ENCODE measurements at regions not wholly inside any gene's neighbourhood (a gene's known extent, or its start where the extent isn't known, plus 50 kb on each side); places are given as distances from the start of the nearest gene placed in this dataset.

DNA sequence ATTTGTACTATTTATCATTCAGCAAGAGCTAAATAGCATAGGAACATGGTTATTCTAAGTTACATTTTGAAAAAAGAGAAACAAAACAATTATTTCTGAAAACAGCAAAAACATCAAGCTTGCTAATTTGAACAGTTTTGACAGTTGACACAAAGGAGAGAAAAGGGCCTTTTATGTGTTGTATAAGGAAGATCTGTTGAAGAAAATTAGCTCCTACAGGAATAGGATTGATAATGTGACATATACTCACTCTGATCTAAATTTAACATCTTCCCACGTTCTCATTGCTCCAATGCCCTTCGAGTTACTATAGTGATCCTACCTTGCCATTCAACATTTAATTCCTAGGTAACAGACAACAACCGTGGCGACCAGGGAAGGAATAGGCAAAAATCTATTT, 61.4 kb upstream of the BTG3 start:
- TF ChIP-seq, protein P1, sequence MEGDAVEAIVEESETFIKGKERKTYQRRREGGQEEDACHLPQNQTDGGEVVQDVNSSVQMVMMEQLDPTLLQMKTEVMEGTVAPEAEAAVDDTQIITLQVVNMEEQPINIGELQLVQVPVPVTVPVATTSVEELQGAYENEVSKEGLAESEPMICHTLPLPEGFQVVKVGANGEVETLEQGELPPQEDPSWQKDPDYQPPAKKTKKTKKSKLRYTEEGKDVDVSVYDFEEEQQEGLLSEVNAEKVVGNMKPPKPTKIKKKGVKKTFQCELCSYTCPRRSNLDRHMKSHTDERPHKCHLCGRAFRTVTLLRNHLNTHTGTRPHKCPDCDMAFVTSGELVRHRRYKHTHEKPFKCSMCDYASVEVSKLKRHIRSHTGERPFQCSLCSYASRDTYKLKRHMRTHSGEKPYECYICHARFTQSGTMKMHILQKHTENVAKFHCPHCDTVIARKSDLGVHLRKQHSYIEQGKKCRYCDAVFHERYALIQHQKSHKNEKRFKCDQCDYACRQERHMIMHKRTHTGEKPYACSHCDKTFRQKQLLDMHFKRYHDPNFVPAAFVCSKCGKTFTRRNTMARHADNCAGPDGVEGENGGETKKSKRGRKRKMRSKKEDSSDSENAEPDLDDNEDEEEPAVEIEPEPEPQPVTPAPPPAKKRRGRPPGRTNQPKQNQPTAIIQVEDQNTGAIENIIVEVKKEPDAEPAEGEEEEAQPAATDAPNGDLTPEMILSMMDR (IDR thresholded peaks at IDR 0.05), result no peak
- TF ChIP-seq POLR2A (IDR thresholded peaks at IDR 0.05) (no peak), EP300 (IDR thresholded peaks at IDR 0.05; ENCODE audit: low read depth) (no peak)

Measured in transverse colon (tissue), 3 donors.